ENCODE measurements at regions not wholly inside any gene's neighbourhood (a gene's known extent, or its start where the extent isn't known, plus 50 kb on each side); places are given as distances from the start of the nearest gene placed in this dataset.

GRCh38 chr3:193890016-193890897 lies 245.7 kb upstream of the HES1 start:
- DNase-seq (ENCODE audit: low spot score in 2 of 2) (no peak), ATAC-seq (replicated peaks; ENCODE audit: extremely low read depth, poor library complexity, severe bottlenecking) (no peak)
- no peaks in the 10 kb centered on the region for H3K4me1 Mint-ChIP-seq
- no peaks in the 10 kb centered on the region for H3K9me3 Mint-ChIP-seq
- no peak overlapping the region for H3K27ac Mint-ChIP-seq (ENCODE audit: low read depth)
- H3K36me3 Mint-ChIP-seq (ENCODE audit: insufficient read depth) = no peaks in the 10 kb centered on the region
- H3K4me3 Mint-ChIP-seq = no peak overlapping the region
- no peaks in the 10 kb centered on the region for H3K27me3 Mint-ChIP-seq

GRCh38 chr3:193894121-193894863 lies 241.7 kb upstream of the HES1 start:
- Mint-ChIP-seq H3K27me3 (no peaks in the 10 kb centered on the region), H3K27ac (ENCODE audit: low read depth) (no peak overlapping the region), H3K9me3 (no peaks in the 10 kb centered on the region), H3K36me3 (ENCODE audit: insufficient read depth) (no peaks in the 10 kb centered on the region), H3K4me3 (no peak overlapping the region), H3K4me1 (no peaks in the 10 kb centered on the region)
- ATAC-seq (replicated peaks; ENCODE audit: extremely low read depth, poor library complexity, severe bottlenecking) (no peak), DNase-seq (ENCODE audit: low spot score in 2 of 2) (no peak)

DNA sequence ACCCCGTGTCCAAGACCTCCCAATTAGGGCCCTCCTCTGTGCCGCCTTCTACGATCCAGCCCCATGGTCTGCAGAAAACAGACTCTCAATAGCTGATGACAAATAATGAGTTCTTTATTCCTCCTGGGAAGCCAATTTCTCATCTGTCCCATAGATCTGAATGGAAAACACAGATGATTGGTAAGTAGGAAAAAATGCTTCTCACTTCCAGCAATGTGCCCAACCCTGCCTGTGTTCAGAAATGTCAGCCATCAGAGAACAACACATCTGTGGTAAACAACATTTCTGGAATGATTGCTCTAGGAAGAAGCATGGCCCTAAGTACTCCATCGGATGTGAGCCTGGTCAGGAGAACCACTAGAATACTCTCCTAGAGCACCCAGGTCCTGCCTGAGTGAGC lies 240.5 kb upstream of the HES1 start:
- no peaks in the 10 kb centered on the region for H3K9me3 Mint-ChIP-seq
- DNase-seq (ENCODE audit: low spot score in 2 of 2) = no peak

GRCh38 chr3:193896419-193896818 lies 239.5 kb upstream of the HES1 start:
- Mint-ChIP-seq H3K4me1 (no peaks in the 10 kb centered on the region), H3K9me3 (no peaks in the 10 kb centered on the region), H3K27ac (ENCODE audit: low read depth) (no peak overlapping the region), H3K4me3 (no peak overlapping the region), H3K36me3 (ENCODE audit: insufficient read depth) (no peaks in the 10 kb centered on the region), H3K27me3 (no peaks in the 10 kb centered on the region)
- DNase-seq (ENCODE audit: low spot score in 2 of 2) (no peak), ATAC-seq (replicated peaks; ENCODE audit: extremely low read depth, poor library complexity, severe bottlenecking) (no peak)

More for the DNA sequence above, 240.5 kb upstream of the HES1 start:
- no peak for ATAC-seq (replicated peaks; ENCODE audit: extremely low read depth, poor library complexity, severe bottlenecking)
- H3K4me1 Mint-ChIP-seq = no peaks in the 10 kb centered on the region
- H3K36me3 Mint-ChIP-seq (ENCODE audit: insufficient read depth) = no peaks in the 10 kb centered on the region
- no peak overlapping the region for H3K27ac Mint-ChIP-seq (ENCODE audit: low read depth)
- no peak overlapping the region for H3K4me3 Mint-ChIP-seq
- no peaks in the 10 kb centered on the region for H3K27me3 Mint-ChIP-seq

DNA sequence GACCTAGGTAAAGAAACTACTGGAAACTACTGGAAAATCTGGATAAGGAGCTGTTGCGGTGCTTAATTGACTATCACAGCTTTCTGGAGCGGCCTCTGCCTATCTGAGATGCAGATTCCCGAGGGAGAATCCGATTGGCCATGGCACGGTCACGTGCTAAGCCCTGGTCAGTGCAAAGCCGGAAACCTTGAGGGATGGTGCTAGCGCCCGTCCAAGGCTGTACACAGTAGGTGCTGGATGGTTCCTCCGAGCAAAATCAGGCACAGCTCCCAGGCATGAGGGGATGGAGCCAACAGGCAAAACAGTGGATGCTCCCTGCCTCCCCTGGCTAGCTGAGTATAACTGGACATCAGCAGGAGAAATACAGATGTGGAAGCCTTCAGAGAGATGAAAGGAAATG lies 238.7 kb upstream of the HES1 start:
- no peak overlapping the region for H3K27ac Mint-ChIP-seq (ENCODE audit: low read depth)

DNA sequence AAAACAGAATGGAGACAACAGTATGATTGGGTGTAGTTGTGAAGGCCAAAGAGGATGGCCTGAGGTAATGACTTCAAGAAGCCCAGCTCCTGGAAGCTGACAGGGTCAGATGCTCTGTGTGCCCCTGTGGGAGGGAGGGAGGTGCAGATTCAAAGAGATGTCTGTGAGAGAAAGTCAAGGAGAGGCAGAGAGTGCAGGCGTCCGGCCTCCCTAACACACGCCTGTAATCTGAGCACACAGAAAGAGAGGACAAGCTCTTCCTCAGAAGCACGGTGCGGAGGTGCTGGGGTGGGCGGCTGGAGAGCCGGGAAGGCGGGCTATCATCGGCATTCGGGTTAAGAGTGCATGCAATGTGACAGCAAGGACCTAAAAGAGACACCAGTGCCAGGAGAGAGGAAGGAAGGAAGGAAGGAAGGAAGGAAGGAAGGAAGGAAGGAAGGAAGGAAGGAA lies 238.2 kb upstream of the HES1 start:
- H3K4me3 Mint-ChIP-seq = no peak overlapping the region
- no peaks in the 10 kb centered on the region for H3K9me3 Mint-ChIP-seq
- DNase-seq (ENCODE audit: low spot score in 2 of 2) = no peak
- no peak overlapping the region for H3K27ac Mint-ChIP-seq (ENCODE audit: low read depth)
- no peaks in the 10 kb centered on the region for H3K36me3 Mint-ChIP-seq (ENCODE audit: insufficient read depth)
- ATAC-seq (replicated peaks; ENCODE audit: extremely low read depth, poor library complexity, severe bottlenecking) = no peak
- H3K27me3 Mint-ChIP-seq = no peaks in the 10 kb centered on the region
- no peaks in the 10 kb centered on the region for H3K4me1 Mint-ChIP-seq

More for the DNA sequence above, 238.7 kb upstream of the HES1 start:
- H3K4me1 Mint-ChIP-seq = no peaks in the 10 kb centered on the region
- ATAC-seq (replicated peaks; ENCODE audit: extremely low read depth, poor library complexity, severe bottlenecking) (no peak), DNase-seq (ENCODE audit: low spot score in 2 of 2) (no peak)
- no peaks in the 10 kb centered on the region for H3K36me3 Mint-ChIP-seq (ENCODE audit: insufficient read depth)
- no peaks in the 10 kb centered on the region for H3K9me3 Mint-ChIP-seq
- H3K4me3 Mint-ChIP-seq = no peak overlapping the region
- no peaks in the 10 kb centered on the region for H3K27me3 Mint-ChIP-seq

DNA sequence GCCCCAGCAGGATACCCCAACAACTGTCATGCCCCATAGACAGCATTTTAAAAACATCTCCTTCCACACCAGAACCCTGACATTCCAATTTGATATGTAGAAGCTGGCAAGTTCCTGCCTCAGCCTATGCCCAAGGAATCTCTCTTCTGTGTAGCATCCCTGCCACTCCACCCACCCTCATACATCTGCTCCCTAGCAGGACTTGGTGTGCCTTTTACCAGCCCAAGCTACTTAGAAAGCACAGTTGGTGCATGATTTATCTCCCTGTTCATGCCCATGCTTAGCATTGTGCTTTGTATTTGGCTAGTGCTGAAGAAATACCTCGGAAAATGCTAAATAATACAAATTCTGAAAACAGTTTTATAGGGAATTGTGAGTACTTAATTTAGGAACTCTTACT lies 236.9 kb upstream of the HES1 start:
- DNase-seq (ENCODE audit: low spot score in 2 of 2) (no peak), ATAC-seq (replicated peaks; ENCODE audit: extremely low read depth, poor library complexity, severe bottlenecking) (no peak)
- H3K27me3 Mint-ChIP-seq = no peaks in the 10 kb centered on the region
- H3K36me3 Mint-ChIP-seq (ENCODE audit: insufficient read depth) = no peaks in the 10 kb centered on the region
- no peak overlapping the region for H3K4me3 Mint-ChIP-seq
- no peak overlapping the region for H3K27ac Mint-ChIP-seq (ENCODE audit: low read depth)
- H3K4me1 Mint-ChIP-seq = no peaks in the 10 kb centered on the region
- H3K9me3 Mint-ChIP-seq = no peaks in the 10 kb centered on the region

DNA sequence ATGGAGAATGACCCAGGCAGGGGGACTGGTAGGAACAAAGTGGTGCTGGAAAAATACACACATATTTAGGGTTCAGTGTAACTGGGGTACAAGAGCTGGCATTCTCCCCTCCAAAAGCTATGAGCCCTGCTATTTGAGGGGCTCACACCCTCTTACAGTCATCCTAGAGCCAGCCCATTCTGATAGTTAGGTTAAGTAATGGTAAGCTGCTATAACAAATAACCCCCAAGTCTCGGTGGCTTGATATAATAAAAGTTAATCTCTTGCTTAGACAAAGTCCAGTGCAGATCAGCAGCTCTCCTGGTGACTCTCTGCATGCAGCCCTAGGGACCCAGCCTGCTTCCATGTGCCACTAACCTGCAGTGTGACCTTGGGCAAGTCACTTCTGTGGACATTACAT lies 234.9 kb upstream of the HES1 start:
- no peaks in the 10 kb centered on the region for H3K4me1 Mint-ChIP-seq
- H3K9me3 Mint-ChIP-seq = no peaks in the 10 kb centered on the region
- H3K36me3 Mint-ChIP-seq (ENCODE audit: insufficient read depth) = no peaks in the 10 kb centered on the region
- H3K4me3 Mint-ChIP-seq = no peak overlapping the region
- no peaks in the 10 kb centered on the region for H3K27me3 Mint-ChIP-seq
- no peak for ATAC-seq (replicated peaks; ENCODE audit: extremely low read depth, poor library complexity, severe bottlenecking)
- H3K27ac Mint-ChIP-seq (ENCODE audit: low read depth) = no peak overlapping the region
- no peak for DNase-seq (ENCODE audit: low spot score in 2 of 2)

DNA sequence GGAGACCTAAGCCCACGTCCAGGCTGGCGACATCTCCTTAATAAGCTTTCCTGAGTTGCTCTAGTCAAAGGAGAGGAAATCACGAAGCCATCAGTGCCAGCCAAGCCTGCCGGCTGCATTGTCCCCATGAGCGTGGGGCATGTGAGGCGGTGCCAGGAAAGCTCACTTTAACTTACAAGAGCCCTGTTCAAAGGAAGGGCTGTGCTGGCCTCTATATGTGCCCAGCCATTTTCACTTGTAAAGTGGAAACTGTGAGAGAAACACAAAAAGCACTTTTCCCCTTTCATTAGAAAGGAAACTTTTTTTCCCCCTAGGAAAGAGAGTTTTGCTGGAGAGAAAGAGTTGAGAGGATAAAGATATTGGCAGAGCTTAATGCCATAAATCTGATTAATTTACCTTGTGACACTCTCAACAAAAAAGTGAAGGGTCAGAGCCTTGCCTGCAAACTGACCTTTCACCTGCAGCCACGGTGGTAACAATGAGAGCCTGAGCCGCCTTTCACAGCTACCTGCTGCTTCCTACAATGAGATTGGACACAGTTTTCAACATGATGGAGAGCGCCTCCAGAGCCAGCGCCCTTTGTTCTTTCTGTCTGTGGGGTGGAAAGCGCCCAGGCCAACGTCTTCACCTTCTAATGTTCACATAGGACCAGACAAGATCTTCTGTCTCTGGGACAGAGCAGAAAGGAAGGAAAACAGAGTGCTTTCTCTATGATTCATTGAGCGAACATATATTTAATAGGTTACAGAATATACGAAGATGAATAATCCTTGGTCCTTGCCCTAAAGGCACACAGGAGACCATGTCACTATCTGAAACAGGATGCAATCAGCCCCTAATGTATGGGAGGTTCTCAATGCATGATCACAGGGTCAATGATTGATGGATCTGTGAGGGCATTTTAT lies 233.1 kb upstream of the HES1 start:
- no peak for DNase-seq (ENCODE audit: low spot score in 2 of 2)
- Mint-ChIP-seq H3K4me1 (no peaks in the 10 kb centered on the region), H3K27ac (ENCODE audit: low read depth) (no peak overlapping the region), H3K4me3 (no peak overlapping the region), H3K9me3 (no peaks in the 10 kb centered on the region), H3K36me3 (ENCODE audit: insufficient read depth) (no peaks in the 10 kb centered on the region), H3K27me3 (no peaks in the 10 kb centered on the region)
- no peak for ATAC-seq (replicated peaks; ENCODE audit: extremely low read depth, poor library complexity, severe bottlenecking)

- DNase-seq (ENCODE audit: low spot score in 2 of 2) = no peak
- Mint-ChIP-seq H3K27ac (ENCODE audit: low read depth) (no peak overlapping the region), H3K4me3 (no peak overlapping the region)
These were observed 232.5 kb upstream of the HES1 start for GRCh38 chr3:193903512-193903817.

GRCh38 chr3:193903966-193904365 lies 232.0 kb upstream of the HES1 start:
- H3K4me3 Mint-ChIP-seq = no peak overlapping the region
- no peak for ATAC-seq (replicated peaks; ENCODE audit: extremely low read depth, poor library complexity, severe bottlenecking)
- no peaks in the 10 kb centered on the region for H3K27me3 Mint-ChIP-seq
- no peaks in the 10 kb centered on the region for H3K4me1 Mint-ChIP-seq
- no peak for DNase-seq (ENCODE audit: low spot score in 2 of 2)
- H3K36me3 Mint-ChIP-seq (ENCODE audit: insufficient read depth) = no peaks in the 10 kb centered on the region
- H3K27ac Mint-ChIP-seq (ENCODE audit: low read depth) = no peak overlapping the region
- peaks cover 5% of the 10 kb centered on the region for H3K9me3 Mint-ChIP-seq

More at GRCh38 chr3:193903512-193903817, 232.5 kb upstream of the HES1 start:
- H3K27me3 Mint-ChIP-seq = no peaks in the 10 kb centered on the region
- peaks cover 5% of the 10 kb centered on the region for H3K9me3 Mint-ChIP-seq
- no peak for ATAC-seq (replicated peaks; ENCODE audit: extremely low read depth, poor library complexity, severe bottlenecking)
- H3K36me3 Mint-ChIP-seq (ENCODE audit: insufficient read depth) = no peaks in the 10 kb centered on the region
- no peaks in the 10 kb centered on the region for H3K4me1 Mint-ChIP-seq

GRCh38 chr3:193905541-193906396 lies 230.2 kb upstream of the HES1 start:
- ATAC-seq (replicated peaks; ENCODE audit: extremely low read depth, poor library complexity, severe bottlenecking) (no peak), DNase-seq (ENCODE audit: low spot score in 2 of 2) (no peak)
- Mint-ChIP-seq H3K9me3 (peaks cover 5% of the 10 kb centered on the region), H3K4me1 (peaks cover 9% of the 10 kb centered on the region), H3K4me3 (no peak overlapping the region), H3K27ac (ENCODE audit: low read depth) (no peak overlapping the region), H3K27me3 (no peaks in the 10 kb centered on the region), H3K36me3 (ENCODE audit: insufficient read depth) (no peaks in the 10 kb centered on the region)

Measured in central memory CD8-positive, alpha-beta T cell (primary cell).